ENCODE measurements at regions not wholly inside any gene's neighbourhood (a gene's known extent, or its start where the extent isn't known, plus 50 kb on each side); places are given as distances from the start of the nearest gene placed in this dataset.
"Not testable (repeated sequence)": the region's sequence is repeated elsewhere in the genome, so short reads cannot be mapped to it uniquely, and the experiment has no call there.

DNA sequence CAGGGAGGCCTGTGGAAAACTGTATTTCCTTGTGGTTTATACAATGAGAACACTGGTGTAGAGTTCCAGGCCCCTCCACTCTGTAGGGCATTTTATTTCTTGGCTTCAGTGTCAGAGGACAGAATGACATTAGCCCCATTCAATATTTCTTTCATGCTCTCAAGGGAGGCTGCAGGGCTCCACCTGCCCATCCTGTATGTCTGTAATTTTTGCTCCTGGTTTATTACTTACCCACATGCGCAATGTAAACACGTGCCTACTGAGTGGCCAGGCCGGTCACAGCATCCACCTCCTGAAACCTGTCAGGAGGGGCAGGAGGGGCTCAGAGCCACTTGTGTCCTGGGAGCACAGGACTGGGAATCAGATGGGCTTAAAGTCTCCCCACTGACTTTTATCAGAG, 82.4 kb downstream of the GADD45G start:
- DNase-seq = no peak
- intact Hi-C loops (cut with DNase I) = no loop called here
- WGBS, 4 donors = 89 to 97% (median 95%) methylated on average over 3 of the region's 3 CpGs

DNA sequence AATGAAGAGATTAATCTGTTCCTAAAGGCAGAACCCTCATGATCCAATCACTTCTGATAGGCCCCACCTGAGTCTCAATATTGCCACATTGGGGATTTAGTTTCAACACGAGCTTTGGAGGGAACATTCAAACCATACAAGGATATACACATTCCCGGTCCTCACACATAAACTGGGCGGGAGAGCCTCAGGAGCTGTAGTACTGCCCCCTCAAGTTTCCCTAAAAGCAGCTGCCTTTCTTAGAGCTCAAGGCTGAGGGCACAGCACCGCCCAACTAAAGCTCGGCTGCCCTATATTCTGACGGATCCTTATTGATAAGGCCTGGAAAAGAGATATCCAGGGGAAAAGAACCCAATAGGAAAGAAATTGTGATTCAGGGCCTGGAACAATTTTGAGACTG, 83.0 kb downstream of the GADD45G start:
- no peaks in the 10 kb centered on the region for H3K36me3 ChIP-seq (replicated peaks in 1 of 2)
- no peaks in the 10 kb centered on the region for H3K27me3 ChIP-seq
- peaks cover 30 to 31% of the 10 kb centered on the region in 2 donors for H3K4me1 ChIP-seq (replicated peaks in 1 of 2)
- WGBS, 4 donors = 68 to 80% (median 72%) methylated on average over 6 of the region's 6 CpGs
- H3K9me3 ChIP-seq (replicated peaks in 1 of 3) = no peaks in the 10 kb centered on the region
- peak overlapping the region in 3 of 5 donors; percentile 8 to 79 (median 30) for H3K27ac ChIP-seq
- TF ChIP-seq POLR2A (IDR thresholded peaks at IDR 0.05) = no peak
- TF ChIP-seq, protein P1, sequence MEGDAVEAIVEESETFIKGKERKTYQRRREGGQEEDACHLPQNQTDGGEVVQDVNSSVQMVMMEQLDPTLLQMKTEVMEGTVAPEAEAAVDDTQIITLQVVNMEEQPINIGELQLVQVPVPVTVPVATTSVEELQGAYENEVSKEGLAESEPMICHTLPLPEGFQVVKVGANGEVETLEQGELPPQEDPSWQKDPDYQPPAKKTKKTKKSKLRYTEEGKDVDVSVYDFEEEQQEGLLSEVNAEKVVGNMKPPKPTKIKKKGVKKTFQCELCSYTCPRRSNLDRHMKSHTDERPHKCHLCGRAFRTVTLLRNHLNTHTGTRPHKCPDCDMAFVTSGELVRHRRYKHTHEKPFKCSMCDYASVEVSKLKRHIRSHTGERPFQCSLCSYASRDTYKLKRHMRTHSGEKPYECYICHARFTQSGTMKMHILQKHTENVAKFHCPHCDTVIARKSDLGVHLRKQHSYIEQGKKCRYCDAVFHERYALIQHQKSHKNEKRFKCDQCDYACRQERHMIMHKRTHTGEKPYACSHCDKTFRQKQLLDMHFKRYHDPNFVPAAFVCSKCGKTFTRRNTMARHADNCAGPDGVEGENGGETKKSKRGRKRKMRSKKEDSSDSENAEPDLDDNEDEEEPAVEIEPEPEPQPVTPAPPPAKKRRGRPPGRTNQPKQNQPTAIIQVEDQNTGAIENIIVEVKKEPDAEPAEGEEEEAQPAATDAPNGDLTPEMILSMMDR (IDR thresholded peaks at IDR 0.05) = no peak
- H3K4me3 ChIP-seq = no peak overlapping the region
- no peak for DNase-seq
- intact Hi-C loops (cut with DNase I) = no loop called here

More for the DNA sequence above, 82.4 kb downstream of the GADD45G start:
- Histone ChIP-seq H3K4me1 (replicated peaks in 1 of 2) (peaks cover 30 to 31% of the 10 kb centered on the region in 2 donors), H3K27me3 (no peaks in the 10 kb centered on the region), H3K4me3 (no peak overlapping the region), H3K27ac (peak overlapping the region in 3 of 5 donors; percentile 8 to 86 (median 79)), H3K36me3 (replicated peaks in 1 of 2) (no peaks in the 10 kb centered on the region), H3K9me3 (replicated peaks in 1 of 3) (no peaks in the 10 kb centered on the region)
- TF ChIP-seq POLR2A (IDR thresholded peaks at IDR 0.05) = no peak
- TF ChIP-seq, protein P1 (IDR thresholded peaks at IDR 0.05) = no peak

DNA sequence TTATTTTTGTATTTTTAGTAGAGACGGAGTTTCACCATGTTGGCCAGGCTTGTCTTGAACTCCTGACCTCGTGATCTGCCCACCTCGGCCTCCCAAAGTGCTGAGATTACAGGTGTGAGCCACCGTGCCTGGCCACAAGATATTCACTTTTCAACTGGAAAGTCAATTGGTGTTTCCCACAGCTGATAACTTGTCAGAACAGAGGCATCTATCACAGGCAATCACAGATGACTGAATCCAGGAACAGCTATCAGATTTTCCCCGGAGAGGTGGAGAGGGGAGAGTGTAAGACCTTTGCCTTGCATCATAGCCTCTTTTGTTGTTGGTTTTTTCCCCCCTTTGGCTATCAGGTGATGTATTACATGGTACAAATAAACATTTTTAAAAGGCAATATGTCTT, 84.5 kb downstream of the GADD45G start:
- H3K9me3 ChIP-seq (replicated peaks in 1 of 3); intact Hi-C loops (cut with DNase I); H3K36me3 ChIP-seq (replicated peaks in 1 of 2); H3K27ac ChIP-seq; DNase-seq; H3K4me3 ChIP-seq; H3K27me3 ChIP-seq: not testable (repeated sequence)
- 84 to 93% (median 89%) methylated on average over 5 of the region's 5 CpGs for WGBS, 4 donors
- H3K4me1 ChIP-seq (replicated peaks in 1 of 2) = peaks cover 22 to 24% of the 10 kb centered on the region in 2 donors

DNA sequence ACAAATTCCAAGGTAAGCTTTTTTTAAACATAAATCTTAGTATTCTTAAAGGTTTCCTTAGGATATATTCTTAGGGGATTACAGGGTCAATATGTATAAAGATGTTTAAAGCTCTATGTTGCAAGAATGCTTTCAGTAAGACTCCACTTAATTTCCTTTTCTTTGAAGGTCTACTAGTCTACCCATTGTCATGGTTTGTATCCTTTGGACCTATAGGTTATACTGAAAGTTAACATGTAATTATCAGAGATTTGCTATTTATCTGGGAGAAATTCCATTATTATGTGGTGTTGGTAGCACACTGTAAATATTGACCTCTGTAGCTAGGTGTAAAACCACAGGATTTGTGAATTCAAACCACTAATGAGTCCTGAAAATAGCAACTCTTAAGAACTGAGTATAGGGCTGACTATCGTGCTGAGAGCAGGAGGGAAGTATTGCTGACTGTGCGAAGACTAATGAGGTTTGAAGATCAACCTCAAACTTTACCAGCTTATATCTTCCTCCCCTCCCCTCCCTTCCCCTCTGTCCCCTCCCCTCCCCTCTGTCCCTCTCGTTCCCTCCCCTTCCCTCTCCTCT, 85.6 kb downstream of the GADD45G start:
- intact Hi-C loops (cut with DNase I) = no loop called here
- WGBS, 4 donors = 73 to 88% (median 79%) methylated on average over 3 of the region's 3 CpGs
- H3K27ac ChIP-seq = no peak overlapping the region
- no peak for DNase-seq
- no peaks in the 10 kb centered on the region for H3K27me3 ChIP-seq
- no peak for TF ChIP-seq POLR2A (IDR thresholded peaks at IDR 0.05)
- TF ChIP-seq, protein P1 (IDR thresholded peaks at IDR 0.05) = no peak
- peaks cover 13 to 15% of the 10 kb centered on the region in 2 donors for H3K4me1 ChIP-seq (replicated peaks in 1 of 2)
- H3K4me3 ChIP-seq = no peak overlapping the region
- no peaks in the 10 kb centered on the region for H3K36me3 ChIP-seq (replicated peaks in 1 of 2)
- H3K9me3 ChIP-seq (replicated peaks in 1 of 3) = no peaks in the 10 kb centered on the region

DNA sequence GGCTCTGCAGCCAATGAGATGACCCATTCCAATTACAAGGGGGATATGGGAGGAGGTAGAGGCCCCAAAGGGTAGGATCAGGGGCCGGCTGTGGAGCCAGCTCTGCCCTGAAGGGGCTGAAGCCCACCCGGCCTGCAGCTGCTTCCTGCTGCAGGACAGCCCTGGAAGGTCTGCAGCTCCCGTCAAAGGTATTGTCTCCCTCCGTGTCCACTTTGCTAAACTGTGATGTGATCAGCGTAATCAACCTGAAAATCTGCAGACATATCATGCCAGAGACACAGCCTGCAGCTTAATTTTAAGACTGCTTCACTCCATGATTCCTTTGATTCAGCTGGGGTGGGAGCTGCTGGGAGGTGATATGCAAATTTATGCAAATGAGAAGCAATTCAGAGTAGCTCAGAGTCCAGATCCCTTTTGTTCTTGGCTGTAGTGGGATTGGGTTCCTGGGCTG, 90.7 kb downstream of the GADD45G start:
- TF ChIP-seq, protein P1 (IDR thresholded peaks at IDR 0.05) = no peak
- TF ChIP-seq POLR2A (IDR thresholded peaks at IDR 0.05) = no peak
- Histone ChIP-seq H3K4me1 (replicated peaks in 1 of 2) (no peaks in the 10 kb centered on the region), H3K4me3 (no peak overlapping the region), H3K9me3 (replicated peaks in 1 of 3) (no peaks in the 10 kb centered on the region), H3K27me3 (no peaks in the 10 kb centered on the region), H3K27ac (no peak overlapping the region), H3K36me3 (replicated peaks in 1 of 2) (no peaks in the 10 kb centered on the region)
- DNase-seq = no peak
- 78 to 93% (median 87%) methylated on average over 5 of the region's 5 CpGs for WGBS, 4 donors
- intact Hi-C loops (cut with DNase I) = no loop called here

DNA sequence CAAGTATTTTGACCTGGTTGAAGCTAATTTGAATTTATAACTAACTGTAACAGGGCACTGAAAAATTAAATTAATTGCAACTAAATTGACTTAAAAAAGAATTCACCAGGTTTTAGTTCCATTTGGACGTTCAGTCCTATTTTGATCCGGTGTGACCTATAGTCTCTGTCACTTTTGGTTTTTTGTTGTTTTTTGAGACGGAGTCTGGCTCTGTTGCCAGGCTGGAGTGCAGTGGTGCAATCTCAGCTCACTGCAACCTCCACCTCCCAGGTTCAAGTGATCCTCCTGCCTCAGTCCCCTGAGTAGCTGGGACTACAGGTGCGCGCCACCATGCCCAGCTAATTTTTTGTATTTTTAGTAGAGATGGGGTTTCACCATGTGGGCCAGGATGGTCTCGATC, 91.2 kb downstream of the GADD45G start:
- H3K27ac ChIP-seq; H3K36me3 ChIP-seq (replicated peaks in 1 of 2); DNase-seq; H3K27me3 ChIP-seq; H3K9me3 ChIP-seq (replicated peaks in 1 of 3); intact Hi-C loops (cut with DNase I); H3K4me1 ChIP-seq (replicated peaks in 1 of 2); H3K4me3 ChIP-seq: not testable (repeated sequence)
- WGBS, 4 donors = 86 to 96% (median 92%) methylated on average over 6 of the region's 6 CpGs
